GM19240 (cell line): ENCODE measurements at regions not wholly inside any gene's neighbourhood (a gene's known extent, or its start where the extent isn't known, plus 50 kb on each side); places are given as distances from the start of the nearest gene placed in this dataset.

Source experiments
- DNase-seq: peaks from one replicate; pipeline ENCODE4 v3.0.0; 2011; ENCODE audit warnings: low spot score; ENCODE audit not compliant: insufficient read length

- no peak for DNase-seq
These were observed 85.6 kb downstream of the SNAPC1 start for GRCh38 chr14:61847861-61848260.

DNA sequence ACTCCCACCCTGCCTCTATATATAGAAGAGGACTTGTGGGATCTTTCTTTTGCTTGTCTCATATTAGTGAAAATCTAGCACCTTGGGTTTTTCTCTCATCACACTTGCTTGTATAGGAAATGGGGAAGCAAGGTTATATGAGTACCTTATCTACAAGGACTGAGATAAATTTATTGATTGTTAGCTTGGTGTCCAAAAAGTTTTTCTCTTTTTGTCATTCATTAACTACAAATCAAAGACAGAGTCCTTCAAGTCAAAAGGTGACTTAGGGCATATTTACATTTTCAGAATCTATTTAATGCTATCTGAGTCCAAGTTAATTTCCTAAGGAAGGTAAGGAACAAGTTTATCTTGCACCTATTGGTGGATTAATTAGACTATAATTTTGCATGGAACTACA, 92.7 kb downstream of the SNAPC1 start:
- DNase-seq: no peak

- peak; percentile 64 for DNase-seq
These were observed 98.2 kb downstream of the SNAPC1 start for GRCh38 chr14:61860294-61860918.

- no peak for DNase-seq
These were observed 99.2 kb downstream of the SNAPC1 start for GRCh38 chr14:61861320-61861865.

GRCh38 chr14:61864329-61864898, 102.2 kb downstream of the SNAPC1 start:
- no peak for DNase-seq

DNA sequence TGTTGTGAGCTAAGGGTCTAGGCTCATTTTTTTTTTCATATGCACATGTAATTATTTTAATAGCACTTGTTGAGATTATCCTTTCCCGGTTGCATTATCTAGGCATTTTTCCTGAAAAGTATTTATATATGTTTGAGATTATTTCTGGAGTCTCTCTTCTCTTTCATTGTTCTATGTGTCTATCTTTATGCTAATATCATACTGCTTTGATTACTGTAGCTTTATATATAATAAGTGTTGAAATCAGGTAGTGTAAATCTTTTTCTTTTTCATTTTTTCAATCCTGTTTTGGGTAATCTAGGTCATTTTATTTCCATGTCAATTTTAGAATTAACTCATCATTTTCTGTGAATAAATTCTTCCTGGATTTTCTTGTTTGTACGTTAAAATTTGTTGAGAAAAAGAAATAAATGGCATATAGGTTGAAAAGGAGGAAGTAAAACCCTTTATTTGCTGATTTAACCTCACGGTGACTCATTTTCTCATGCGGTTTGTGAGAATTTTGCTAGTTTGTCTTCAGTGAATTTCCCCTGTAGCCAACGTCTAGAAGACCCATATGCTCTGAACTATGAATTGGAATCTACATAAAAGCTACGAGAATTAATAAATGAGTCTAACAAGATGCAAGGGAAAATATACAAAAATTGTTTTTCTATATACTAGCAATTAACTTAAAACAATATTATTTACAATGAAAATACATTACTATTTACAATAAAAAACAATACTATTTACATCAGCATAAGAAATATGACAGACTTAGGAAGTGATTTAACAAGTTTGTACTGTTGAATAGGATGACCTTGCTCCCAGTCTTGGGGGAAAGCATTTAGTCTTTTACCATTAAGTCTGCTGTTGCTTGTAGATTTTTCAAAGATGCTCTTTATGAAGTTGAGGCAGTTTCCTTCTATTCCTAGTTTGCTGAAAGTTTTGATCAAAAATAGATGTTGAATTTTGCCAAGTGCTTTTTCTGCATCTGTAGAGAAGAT, 105.0 kb downstream of the SNAPC1 start:
- DNase-seq: peak; percentile 32

DNA sequence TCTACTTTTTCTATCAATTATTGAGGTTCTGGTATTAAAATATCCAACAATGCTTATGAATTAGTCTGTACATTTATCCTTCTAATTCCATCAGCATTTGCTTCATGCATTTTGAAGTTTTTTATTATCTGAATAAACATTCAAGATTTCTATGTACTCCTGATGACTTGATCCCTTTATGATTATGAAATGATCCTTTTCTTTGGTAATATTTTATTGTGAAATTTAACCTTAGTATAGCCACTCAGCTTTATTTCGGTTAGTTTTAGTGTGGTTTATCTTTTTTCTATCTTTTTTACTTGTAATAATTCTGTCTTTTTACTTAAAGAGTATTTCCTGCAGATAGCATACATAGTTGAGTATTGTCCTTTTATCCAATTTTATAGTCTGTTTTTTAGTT, 106.6 kb downstream of the SNAPC1 start:
- DNase-seq: no peak

GRCh38 chr14:61870163-61870562, 107.9 kb downstream of the SNAPC1 start:
- DNase-seq: no peak

DNA sequence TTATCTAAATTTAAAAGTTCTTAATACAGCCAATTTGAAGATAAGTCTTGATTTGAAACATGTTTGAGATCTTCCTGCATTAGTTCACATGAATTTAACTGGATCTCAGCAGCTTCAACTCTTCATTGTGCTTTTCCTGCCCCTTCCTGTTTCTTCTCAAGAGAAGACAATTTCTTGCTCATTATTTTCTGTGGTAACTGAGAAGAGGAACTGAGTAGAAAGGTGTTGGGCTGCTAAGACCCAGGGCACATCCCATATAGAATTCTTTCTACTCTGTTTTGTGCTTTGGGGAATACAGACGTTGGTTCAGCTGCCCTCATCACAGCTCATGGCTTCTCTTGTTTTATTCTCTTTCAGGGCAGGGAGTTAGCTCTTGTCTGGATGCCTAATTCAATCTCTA, 110.2 kb downstream of the SNAPC1 start:
- peak; percentile 18 for DNase-seq

DNA sequence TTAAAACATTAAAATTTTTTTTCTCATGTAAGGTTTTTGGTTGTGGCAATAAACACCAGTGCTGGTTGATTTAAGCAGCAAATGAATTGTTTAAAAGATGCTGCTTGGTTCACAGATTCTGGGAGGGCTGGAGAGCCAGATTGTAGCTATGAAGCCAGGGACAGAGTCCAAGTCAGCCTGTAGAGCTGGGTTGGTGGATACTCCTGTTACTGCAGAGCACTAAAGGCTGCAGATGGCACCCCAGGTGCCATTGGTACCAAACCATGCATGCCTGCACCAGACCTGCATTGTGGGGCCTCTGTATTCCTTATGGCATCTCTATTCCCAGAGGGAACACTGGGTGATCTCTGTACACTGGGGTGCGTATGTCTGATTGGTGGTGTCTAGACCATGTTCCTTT, 113.3 kb downstream of the SNAPC1 start:
- no peak for DNase-seq

GRCh38 chr14:61876362-61877034, 114.3 kb downstream of the SNAPC1 start:
- no peak for DNase-seq

GRCh38 chr14:61877035-61877390, 114.8 kb downstream of the SNAPC1 start:
- no peak for DNase-seq

GRCh38 chr14:61877768-61878167, 115.5 kb downstream of the SNAPC1 start:
- no peak for DNase-seq

DNA sequence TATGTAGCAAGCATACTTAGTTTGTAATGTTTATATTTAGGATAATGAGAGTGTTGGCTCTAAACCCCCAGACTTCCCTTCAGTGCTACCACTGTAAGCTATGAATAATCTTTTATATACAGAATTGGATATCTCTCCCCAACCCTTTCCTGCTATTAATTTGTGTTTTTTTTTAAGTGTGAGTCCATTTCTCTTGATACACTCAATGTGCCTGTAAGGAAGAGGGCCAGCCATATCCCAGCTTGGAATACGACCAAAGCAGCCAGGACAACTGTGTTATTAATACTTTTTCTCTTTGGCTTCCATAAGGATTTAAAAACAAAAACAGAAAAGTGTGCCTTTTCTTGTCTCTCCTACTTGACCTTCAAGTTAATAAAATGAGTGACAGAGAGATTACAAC, 116.7 kb downstream of the SNAPC1 start:
- DNase-seq: no peak

DNA sequence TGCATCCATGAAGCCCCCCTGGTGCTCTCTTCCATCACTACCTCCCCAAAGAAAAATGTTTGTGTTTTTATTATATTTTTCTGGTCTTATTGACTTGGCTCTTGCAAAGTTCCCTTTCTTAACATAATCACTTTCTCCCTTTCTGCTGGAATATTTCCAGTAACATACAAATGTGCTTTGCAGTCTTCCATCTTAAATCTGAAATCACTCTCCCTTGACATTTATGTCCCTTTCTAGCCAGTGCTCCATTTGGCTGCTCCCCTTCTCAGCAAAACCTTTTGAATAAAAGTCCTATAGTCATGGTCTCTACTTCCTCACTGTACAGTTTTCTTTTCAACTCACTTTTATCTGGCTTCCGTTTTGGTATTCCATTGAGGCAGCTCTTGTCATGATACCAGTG, 118.8 kb downstream of the SNAPC1 start:
- DNase-seq: no peak

GRCh38 chr14:61884711-61885110, 122.5 kb downstream of the SNAPC1 start:
- no peak for DNase-seq

DNA sequence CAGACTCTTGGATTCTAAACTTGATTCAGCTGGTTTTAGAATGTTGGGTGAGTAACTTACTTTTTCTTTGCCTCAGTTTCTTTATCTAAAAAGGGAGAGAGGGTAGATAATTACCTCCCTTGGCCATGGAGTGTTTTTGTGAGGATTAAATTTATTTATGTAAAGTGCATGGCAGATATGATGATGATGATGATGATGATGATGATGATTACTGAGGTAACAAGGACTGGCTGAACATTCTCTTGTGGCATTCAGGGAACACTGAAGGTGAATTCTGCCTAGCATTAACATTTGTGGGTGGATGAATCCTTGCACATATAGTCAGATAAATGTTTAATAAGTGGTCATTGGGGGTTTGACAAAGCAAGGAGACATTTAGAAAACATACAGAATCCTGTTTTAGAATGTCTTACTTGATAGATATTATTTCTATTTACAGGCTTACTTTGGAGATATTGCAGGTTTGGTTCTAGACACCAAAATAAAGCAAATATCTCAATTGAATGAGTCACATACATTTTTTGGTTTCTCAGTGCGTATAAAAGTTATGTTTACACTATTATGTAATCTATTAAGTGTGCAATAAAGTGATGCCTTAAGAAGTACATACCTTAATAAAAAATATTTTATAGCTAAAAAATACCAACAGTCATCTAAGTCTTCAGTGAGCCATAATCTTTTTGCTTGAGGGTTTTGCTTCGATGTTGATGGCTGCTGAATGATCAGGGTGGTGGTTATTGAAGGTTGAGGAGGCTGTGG, 123.2 kb downstream of the SNAPC1 start:
- DNase-seq: no peak

- no peak for DNase-seq
These were observed 125.4 kb downstream of the SNAPC1 start for GRCh38 chr14:61887628-61888027.

GRCh38 chr14:61889914-61890351, 127.7 kb downstream of the SNAPC1 start:
- peak; percentile 61 for DNase-seq

DNA sequence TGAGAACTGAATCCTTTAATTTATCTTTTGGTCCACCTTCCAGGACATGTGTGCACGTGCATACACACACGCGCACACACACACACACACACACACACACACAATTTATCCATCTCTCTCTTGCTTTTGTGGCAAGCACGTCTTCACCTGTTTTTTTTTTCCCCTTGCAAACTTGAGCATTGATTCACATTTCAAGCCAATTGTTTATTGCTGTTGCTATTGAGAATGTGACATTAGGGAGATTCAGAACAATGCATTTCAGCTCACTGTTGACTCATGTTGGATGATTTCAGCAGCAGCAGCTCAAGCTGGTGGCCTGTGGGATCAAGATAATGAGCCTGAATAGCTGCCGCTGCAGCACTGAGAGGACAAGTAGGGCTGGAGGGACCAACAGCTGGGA, 128.9 kb downstream of the SNAPC1 start:
- DNase-seq: no peak

DNA sequence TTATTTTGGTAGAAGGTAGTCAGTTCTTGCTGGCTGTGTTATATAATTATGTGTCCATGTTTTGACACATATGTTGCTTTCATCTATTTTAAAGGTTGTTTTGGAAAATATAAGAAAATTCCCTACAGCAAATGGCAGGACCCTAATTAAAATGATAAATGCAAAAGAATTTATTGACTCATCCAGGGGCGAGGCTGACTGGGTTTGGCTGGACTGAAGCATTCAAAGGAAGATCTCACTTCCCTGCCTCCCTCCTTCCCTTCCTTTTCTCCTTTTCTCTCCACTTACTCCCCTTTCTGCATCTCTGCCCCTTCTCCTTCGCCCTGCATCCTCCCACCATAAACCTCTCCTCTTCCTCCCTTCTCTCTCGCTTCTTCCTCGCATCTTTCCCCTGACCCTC, 129.6 kb downstream of the SNAPC1 start:
- DNase-seq: no peak
